WTC11 (cell line): ENCODE measurements at regions not wholly inside any gene's neighbourhood (a gene's known extent, or its start where the extent isn't known, plus 50 kb on each side); places are given as distances from the start of the nearest gene placed in this dataset.

Source experiments
- ATAC-seq: fragments of 200-7000 bp; cut with Tn5 transposase; 2 replicates; pipeline ENCODE4 v1.10.0; 2021; ENCODE audit warnings: mild to moderate bottlenecking, moderate library complexity
- CTCF ChIA-PET: fragments of 300-600 bp; sonication (Branson Sonifier 250); formaldehyde crosslinking; loops from one replicate; lab custom pipeline; 2021; ENCODE audit warnings: antibody characterized with exemption; lab: Charles Lee
- POLR2A ChIA-PET: fragments of 350-600 bp; sonication (Branson Sonifier 250); formaldehyde crosslinking; loops from one replicate; lab custom pipeline; 2021; ENCODE audit warnings: antibody characterized with exemption; lab: Charles Lee
- DNase-seq: peaks from one replicate; pipeline ENCODE4 v3.0.0; 2021; ENCODE audit warnings: low spot score
- H3K27ac Mint-ChIP-seq: 2 replicates; pipeline ENCODE4 v1.8.0; 2021; ENCODE audit warnings: mixed read lengths
- H3K27me3 Mint-ChIP-seq: 2 replicates; pipeline ENCODE4 v1.8.0; 2021; ENCODE audit warnings: low read depth, mild to moderate bottlenecking, moderate library complexity, mixed read lengths
- H3K36me3 Mint-ChIP-seq: 2 replicates; pipeline ENCODE4 v1.8.0; 2021; ENCODE audit warnings: mixed read lengths
- H3K4me1 Mint-ChIP-seq: 2 replicates; pipeline ENCODE4 v1.8.0; 2022; ENCODE audit warnings: mixed read lengths
- H3K4me3 Mint-ChIP-seq: 2 replicates; pipeline ENCODE4 v1.8.0; 2021; ENCODE audit warnings: mild to moderate bottlenecking, moderate library complexity, mixed read lengths
- H3K9me3 Mint-ChIP-seq: 2 replicates; pipeline ENCODE4 v1.8.0; 2021; ENCODE audit warnings: mixed read lengths
- AFF4 ChIP-seq: sonication (generic); formaldehyde crosslinking; IDR thresholded peaks from 2 replicates; pipeline ENCODE4 v1.8.1; 2023; ENCODE audit warnings: mild to moderate bottlenecking, missing genetic modification reagents, borderline replicate concordance
- ATF2 ChIP-seq: sonication (generic); formaldehyde crosslinking; IDR thresholded peaks from 2 replicates; pipeline ENCODE4 v1.8.1; 2022; ENCODE audit warnings: low read depth, missing genetic modification reagents, borderline replicate concordance
- ATF6 ChIP-seq: sonication (generic); formaldehyde crosslinking; IDR thresholded peaks from 2 replicates; pipeline ENCODE4 v1.8.1; 2023; ENCODE audit warnings: mild to moderate bottlenecking, missing genetic modification reagents
- CREB1 ChIP-seq: sonication (generic); formaldehyde crosslinking; IDR thresholded peaks from 2 replicates; pipeline ENCODE4 v1.8.0; 2023; ENCODE audit warnings: mild to moderate bottlenecking, missing genetic modification reagents
- E2F4 ChIP-seq: sonication (generic); formaldehyde crosslinking; IDR thresholded peaks from 2 replicates; pipeline ENCODE4 v1.8.1; 2022; ENCODE audit warnings: low read depth, mild to moderate bottlenecking, moderate library complexity, missing genetic modification reagents, borderline replicate concordance
- ETV6 ChIP-seq: sonication (generic); formaldehyde crosslinking; IDR thresholded peaks from 2 replicates; pipeline ENCODE4 v1.8.1; 2022; ENCODE audit warnings: mild to moderate bottlenecking, missing genetic modification reagents
- GRHL2 ChIP-seq: fragments of 250-450 bp; sonication (Bioruptor Pico); IDR thresholded peaks from 2 replicates; pipeline ENCODE4 v1.8.0; 2022; ENCODE audit warnings: mild to moderate bottlenecking, moderate library complexity; ENCODE audit not compliant: insufficient replicate concordance, severe bottlenecking
- MAX ChIP-seq: sonication (generic); formaldehyde crosslinking; IDR thresholded peaks from 2 replicates; pipeline ENCODE4 v1.8.0; 2022; ENCODE audit warnings: mild to moderate bottlenecking, missing genetic modification reagents
- MLX ChIP-seq: sonication (generic); formaldehyde crosslinking; IDR thresholded peaks from 2 replicates; pipeline ENCODE4 v1.8.1; 2023; ENCODE audit warnings: mild to moderate bottlenecking, missing genetic modification reagents, moderate library complexity
- MXD4 ChIP-seq: fragments of 250-450 bp; sonication (Bioruptor Pico); IDR thresholded peaks from 2 replicates; pipeline ENCODE4 v1.8.0; 2021; ENCODE audit warnings: mild to moderate bottlenecking, moderate library complexity, borderline replicate concordance
- NR2C2 ChIP-seq: sonication (generic); formaldehyde crosslinking; IDR thresholded peaks from 2 replicates; pipeline ENCODE4 v1.8.0; 2022; ENCODE audit warnings: mild to moderate bottlenecking, missing genetic modification reagents
- OVOL2 ChIP-seq: fragments of 250-450 bp; sonication (Bioruptor Pico); IDR thresholded peaks from 2 replicates; pipeline ENCODE4 v1.9.0; 2021; ENCODE audit warnings: mild to moderate bottlenecking, borderline replicate concordance
- TCF7 ChIP-seq: sonication (generic); formaldehyde crosslinking; IDR thresholded peaks from 2 replicates; pipeline ENCODE4 v1.8.0; 2022; ENCODE audit warnings: mild to moderate bottlenecking, low read depth, missing genetic modification reagents, moderate library complexity
- TEAD1 ChIP-seq: sonication (generic); formaldehyde crosslinking; IDR thresholded peaks from 2 replicates; pipeline ENCODE4 v1.8.0; 2022; ENCODE audit warnings: mild to moderate bottlenecking, missing genetic modification reagents
- TEAD4 ChIP-seq: sonication (generic); formaldehyde crosslinking; IDR thresholded peaks from 2 replicates; pipeline ENCODE4 v1.8.0; 2022; ENCODE audit warnings: mild to moderate bottlenecking, missing genetic modification reagents
- ZNF416 ChIP-seq: fragments of 250-450 bp; sonication (Bioruptor Pico); IDR thresholded peaks from 2 replicates; pipeline ENCODE4 v1.9.0; 2021; ENCODE audit warnings: mild to moderate bottlenecking, inconsistent platforms
- ZNF423 ChIP-seq: fragments of 250-450 bp; sonication (Bioruptor Pico); IDR thresholded peaks from 2 replicates; pipeline ENCODE4 v2.1.2; 2022; ENCODE audit warnings: mild to moderate bottlenecking, moderate library complexity
- ZNF425 ChIP-seq: fragments of 250-450 bp; sonication (Bioruptor Pico); conservative IDR thresholded peaks from 2 replicates; pipeline ENCODE4 v1.9.0; 2021; ENCODE audit warnings: mild to moderate bottlenecking

GRCh38 chr11:109739379-109739778 lies 317.4 kb downstream of the C11orf87 start:
- Mint-ChIP-seq H3K4me1 (no peaks in the 10 kb centered on the region; the same call in 1 of the 2 replicates), H3K27ac (no peak overlapping the region), H3K9me3 (no peaks in the 10 kb centered on the region), H3K4me3 (no peak overlapping the region), H3K36me3 (no peaks in the 10 kb centered on the region), H3K27me3 (no peaks in the 10 kb centered on the region)
- ChIA-PET POLR2A (no interaction called here), CTCF (no interaction called here)
- TF ChIP-seq AFF4 (CRISPR knock-in tag) (no peak), TEAD4 (no peak), ZNF425 (CRISPR knock-in tag) (no peak), TCF7 (CRISPR knock-in tag) (no peak), MAX (CRISPR knock-in tag) (no peak), OVOL2 (CRISPR knock-in tag) (no peak), ZNF423 (no peak), E2F4 (CRISPR knock-in tag) (no peak), MXD4 (CRISPR knock-in tag) (no peak), GRHL2 (CRISPR knock-in tag) (no peak), ATF2 (CRISPR knock-in tag) (no peak)
- no peak for ATAC-seq
- DNase-seq = no peak

- H3K9me3 Mint-ChIP-seq = no peaks in the 10 kb centered on the region
- H3K4me3 Mint-ChIP-seq = no peak overlapping the region
- no peak for TF ChIP-seq ETV6 (CRISPR knock-in tag)
- TF ChIP-seq MLX = no peak
- TF ChIP-seq TEAD1 (CRISPR knock-in tag) = no peak
- TF ChIP-seq NR2C2 (CRISPR knock-in tag) = no peak
- no peak for TF ChIP-seq ATF6 (CRISPR knock-in tag)
- no peak for TF ChIP-seq CREB1
- no peak for TF ChIP-seq ZNF416
- no peaks in the 10 kb centered on the region for H3K4me1 Mint-ChIP-seq
- POLR2A ChIA-PET = no interaction called here
- H3K27ac Mint-ChIP-seq = no peak overlapping the region
- CTCF ChIA-PET = no interaction called here
- no peaks in the 10 kb centered on the region for H3K27me3 Mint-ChIP-seq
- no peaks in the 10 kb centered on the region for H3K36me3 Mint-ChIP-seq
- DNase-seq = no peak
- ATAC-seq = no peak
Observed at GRCh38 chr11:109745996-109746625, 324.1 kb downstream of the C11orf87 start.
